ENCODE measurements at regions not wholly inside any gene's neighbourhood (a gene's known extent, or its start where the extent isn't known, plus 50 kb on each side); places are given as distances from the start of the nearest gene placed in this dataset.

DNA sequence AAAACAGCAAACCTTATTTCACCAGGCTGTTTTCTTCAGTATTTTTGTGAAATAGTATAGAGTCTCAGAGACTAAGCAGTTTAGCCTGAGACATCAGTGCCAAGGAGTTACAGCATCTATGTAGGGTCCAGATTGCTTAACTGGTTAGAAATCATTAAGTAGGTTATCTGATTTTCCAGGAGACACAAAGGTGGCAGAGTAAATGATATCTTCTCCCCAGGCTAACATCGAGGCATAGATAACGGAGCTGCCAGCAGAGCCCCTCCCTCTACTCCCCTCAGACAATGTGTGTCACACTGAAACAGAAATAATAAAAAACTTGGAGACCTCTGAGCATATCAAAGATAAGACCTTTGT is 473.0 kb upstream of the CITED2 start:
- peaks cover 0 to 24% (median 11%) of the 10 kb centered on the region in 12 donors for H3K4me1 ChIP-seq
- no peaks in the 10 kb centered on the region for H3K27me3 ChIP-seq
- TF ChIP-seq, protein P1, sequence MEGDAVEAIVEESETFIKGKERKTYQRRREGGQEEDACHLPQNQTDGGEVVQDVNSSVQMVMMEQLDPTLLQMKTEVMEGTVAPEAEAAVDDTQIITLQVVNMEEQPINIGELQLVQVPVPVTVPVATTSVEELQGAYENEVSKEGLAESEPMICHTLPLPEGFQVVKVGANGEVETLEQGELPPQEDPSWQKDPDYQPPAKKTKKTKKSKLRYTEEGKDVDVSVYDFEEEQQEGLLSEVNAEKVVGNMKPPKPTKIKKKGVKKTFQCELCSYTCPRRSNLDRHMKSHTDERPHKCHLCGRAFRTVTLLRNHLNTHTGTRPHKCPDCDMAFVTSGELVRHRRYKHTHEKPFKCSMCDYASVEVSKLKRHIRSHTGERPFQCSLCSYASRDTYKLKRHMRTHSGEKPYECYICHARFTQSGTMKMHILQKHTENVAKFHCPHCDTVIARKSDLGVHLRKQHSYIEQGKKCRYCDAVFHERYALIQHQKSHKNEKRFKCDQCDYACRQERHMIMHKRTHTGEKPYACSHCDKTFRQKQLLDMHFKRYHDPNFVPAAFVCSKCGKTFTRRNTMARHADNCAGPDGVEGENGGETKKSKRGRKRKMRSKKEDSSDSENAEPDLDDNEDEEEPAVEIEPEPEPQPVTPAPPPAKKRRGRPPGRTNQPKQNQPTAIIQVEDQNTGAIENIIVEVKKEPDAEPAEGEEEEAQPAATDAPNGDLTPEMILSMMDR (IDR thresholded peaks at IDR 0.05) = no peak
- TF ChIP-seq POLR2A (IDR thresholded peaks at IDR 0.05) = no peak
- peaks cover 0 to 21% (median 6%) of the 10 kb centered on the region in 12 donors for H3K9me3 ChIP-seq
- WGBS, 4 donors = 6 to 25% (median 11%) methylated on average over 2 of the region's 2 CpGs
- peak overlapping the region in 1 of 12 donors; percentile 38 for H3K27ac ChIP-seq
- H3K36me3 ChIP-seq = no peaks in the 10 kb centered on the region
- ATAC-seq = peak in 1 of 4 donors; percentile 24
- intact Hi-C loops (cut with DNase I) = no loop called here
- peak overlapping the region in 1 of 12 donors; percentile 23 for H3K4me3 ChIP-seq
- no peak for DNase-seq

DNA sequence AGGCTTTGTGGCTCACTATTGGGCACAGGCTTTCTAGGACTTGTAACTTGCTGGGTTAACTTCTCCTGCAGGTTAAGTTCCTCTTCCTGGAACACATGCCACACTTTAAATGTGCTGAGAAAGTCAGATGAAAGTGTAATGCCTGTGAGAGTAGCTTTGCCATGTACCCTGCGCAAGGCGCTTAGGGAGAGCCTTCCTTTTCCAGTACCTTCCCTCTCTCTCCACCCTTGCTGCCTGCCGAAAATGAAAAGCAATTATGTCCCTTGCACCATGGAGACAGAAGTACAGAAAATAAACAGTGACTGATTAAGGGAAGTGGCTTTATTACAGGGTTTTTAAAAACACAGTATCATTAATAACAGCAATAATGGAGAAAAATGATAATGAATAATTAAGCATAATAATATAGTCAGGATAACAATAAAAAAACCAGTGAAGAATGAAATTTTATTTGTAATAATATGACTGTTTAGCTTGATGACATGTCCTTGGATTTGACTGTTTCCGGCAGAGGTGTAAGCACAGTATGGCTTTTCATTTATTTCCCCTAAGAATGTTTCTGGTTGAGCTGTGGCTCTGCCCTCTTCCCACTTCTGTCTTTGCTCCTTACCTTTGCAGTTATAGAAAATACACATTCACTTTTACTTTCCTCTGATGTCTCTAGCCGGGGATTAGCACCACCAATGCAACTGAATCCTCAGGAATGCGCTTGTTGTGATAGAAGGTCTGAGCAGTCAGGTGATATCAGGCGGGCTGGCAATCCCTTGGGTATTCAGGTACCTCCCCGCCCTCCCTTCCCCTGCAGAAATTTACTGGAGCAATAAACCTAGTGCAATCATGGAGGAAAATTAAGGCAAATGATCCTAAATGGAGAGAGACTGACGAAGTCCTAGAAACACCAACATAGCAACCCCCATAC is 472.3 kb upstream of the CITED2 start:
- peaks cover 0 to 21% (median 6%) of the 10 kb centered on the region in 12 donors for H3K9me3 ChIP-seq
- DNase-seq = peak in 2 of 5 donors; percentile 26 to 52
- H3K4me3 ChIP-seq = peak overlapping the region in 4 of 12 donors; percentile 14 to 26 (median 19)
- ATAC-seq = peak; percentile 86 to 91 (median 88)
- peaks cover 0 to 29% (median 11%) of the 10 kb centered on the region in 12 donors for H3K4me1 ChIP-seq
- H3K27ac ChIP-seq = peak overlapping the region in 5 of 12 donors; percentile 10 to 45 (median 25)
- H3K27me3 ChIP-seq = no peaks in the 10 kb centered on the region
- TF ChIP-seq, protein P1 (IDR thresholded peaks at IDR 0.05) = no peak
- H3K36me3 ChIP-seq = no peaks in the 10 kb centered on the region
- 53 to 56% (median 55%) methylated on average over 9 of the region's 9 CpGs for WGBS, 4 donors
- intact Hi-C loops (cut with DNase I) = no loop called here

DNA sequence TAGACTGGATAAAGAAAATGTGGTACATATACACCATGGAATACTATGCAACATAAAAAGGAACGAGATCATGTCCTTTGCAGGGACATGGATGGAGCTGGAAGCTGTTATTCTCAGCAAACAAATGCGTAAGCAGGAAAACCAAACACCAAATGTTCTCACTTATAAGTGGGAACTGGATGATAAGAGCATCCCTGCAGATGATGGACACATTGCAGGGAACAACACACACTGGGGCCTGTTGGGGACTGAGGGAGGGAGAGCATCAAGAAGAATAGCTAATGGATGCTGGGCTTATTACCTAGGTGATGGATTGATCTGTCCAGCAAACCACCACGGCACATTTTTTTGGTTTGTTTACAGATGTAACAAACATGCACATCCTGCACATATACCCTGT is 470.5 kb upstream of the CITED2 start:
- Histone ChIP-seq H3K4me3 (no peak overlapping the region), H3K9me3 (peaks cover 0 to 5% (median 0%) of the 10 kb centered on the region in 12 donors), H3K27me3 (no peaks in the 10 kb centered on the region), H3K27ac (no peak overlapping the region), H3K4me1 (peaks cover 0 to 47% (median 11%) of the 10 kb centered on the region in 12 donors), H3K36me3 (no peaks in the 10 kb centered on the region)
- TF ChIP-seq, protein P1 (IDR thresholded peaks at IDR 0.05) = no peak
- no peak for TF ChIP-seq POLR2A (IDR thresholded peaks at IDR 0.05)
- 65 to 87% (median 78%) methylated on average over 3 of the region's 3 CpGs for WGBS, 4 donors
- peak in 1 of 4 donors; percentile 57 for ATAC-seq
- intact Hi-C loops (cut with DNase I) = no loop called here
- DNase-seq = no peak

DNA sequence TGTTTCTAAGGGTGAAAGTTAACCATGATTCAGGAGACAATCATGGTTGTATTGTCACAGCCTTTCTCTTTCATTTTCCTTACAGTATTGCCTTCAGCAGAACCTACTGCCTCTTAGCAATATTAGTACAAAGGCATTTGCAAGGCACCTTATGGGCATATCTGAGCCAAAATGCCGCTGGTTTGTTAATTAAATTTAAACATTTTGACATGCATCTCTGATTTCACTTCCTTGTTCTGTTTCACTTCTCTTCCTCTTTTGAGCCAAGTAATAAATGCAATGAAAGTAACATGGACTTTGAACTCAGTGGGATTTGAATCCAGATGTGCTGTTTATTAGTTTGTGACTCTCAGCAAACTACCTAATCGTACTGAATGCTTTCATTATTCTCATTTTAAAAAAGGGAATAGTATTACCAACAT is 467.4 kb upstream of the CITED2 start:
- 78 to 91% (median 88%) methylated on average over 2 of the region's 2 CpGs for WGBS, 4 donors
- Histone ChIP-seq H3K4me3 (no peak overlapping the region), H3K9me3 (peaks cover 0 to 6% (median 0%) of the 10 kb centered on the region in 12 donors), H3K27me3 (no peaks in the 10 kb centered on the region), H3K27ac (peak overlapping the region in 1 of 12 donors; percentile 84), H3K36me3 (no peaks in the 10 kb centered on the region), H3K4me1 (peaks cover 0 to 46% (median 2%) of the 10 kb centered on the region in 12 donors)
- no peak for TF ChIP-seq POLR2A (IDR thresholded peaks at IDR 0.05)
- TF ChIP-seq, protein P1 (IDR thresholded peaks at IDR 0.05) = no peak
- DNase-seq (no peak), ATAC-seq (peak in 1 of 4 donors; percentile 31)
- intact Hi-C loops (cut with DNase I) = no loop called here

Measured in heart left ventricle (tissue), 16 donors.